Lower leg skin (tissue), 3 donors: ENCODE measurements at regions not wholly inside any gene's neighbourhood (a gene's known extent, or its start where the extent isn't known, plus 50 kb on each side); places are given as distances from the start of the nearest gene placed in this dataset.

Experiments
- CTCF ChIP-seq, 3 donors: fragments of 450-650 bp; IDR thresholded peaks; one replicate each; pipeline ENCODE4 v1.5.1; 2016; ENCODE audit warnings: antibody characterized with exemption in 3 of 3, mild to moderate bottlenecking in 3 of 3, moderate library complexity in 2 of 3
- POLR2A ChIP-seq, 2 donors: fragments of 450-650 bp; IDR thresholded peaks; one replicate each; pipeline ENCODE4 v1.6.1; 2016 to 2017; ENCODE audit warnings: antibody characterized with exemption in 2 of 2, mild to moderate bottlenecking in 1 of 2, moderate library complexity in 1 of 2

DNA sequence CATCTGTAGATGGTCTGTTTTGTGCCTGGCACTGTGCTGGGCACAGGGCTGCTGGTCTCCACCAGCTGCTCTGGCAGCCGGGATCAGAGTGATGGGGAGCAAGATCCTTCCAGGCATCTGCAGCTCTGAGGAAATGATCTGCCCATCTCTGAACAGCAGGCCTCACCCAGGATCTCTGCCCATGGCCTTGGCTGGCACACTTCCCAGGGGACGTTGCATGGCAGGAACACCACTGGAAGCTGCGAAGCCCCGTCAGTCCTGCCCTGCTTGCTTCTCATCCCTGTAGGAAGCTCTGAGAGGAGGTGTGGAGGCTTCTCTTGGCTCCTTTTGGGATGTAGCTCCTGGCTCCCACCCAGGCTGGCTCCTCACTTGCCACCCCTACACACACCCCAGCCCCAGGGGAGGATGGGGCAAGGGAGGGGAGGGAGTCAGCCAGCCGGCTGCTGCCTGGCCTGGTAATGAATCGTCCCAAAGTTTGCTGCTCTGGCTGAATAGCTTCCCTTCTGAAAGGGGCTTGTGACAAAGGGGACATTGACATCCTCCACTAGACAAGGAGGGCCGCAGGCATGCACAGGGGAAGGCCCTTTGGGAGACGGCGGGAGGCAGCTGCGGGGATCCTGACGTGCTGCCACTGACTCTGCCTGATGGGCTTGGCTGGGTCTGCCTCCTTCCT, 108.9 kb downstream of the VEGFA start:
- TF ChIP-seq CTCF (IDR thresholded peaks at IDR 0.05) (no peak), POLR2A (IDR thresholded peaks at IDR 0.05) (no peak)
